H1 (cell line): ENCODE measurements at regions not wholly inside any gene's neighbourhood (a gene's known extent, or its start where the extent isn't known, plus 50 kb on each side); places are given as distances from the start of the nearest gene placed in this dataset.

Source experiments
- CTCF ChIA-PET: fragments of 300-600 bp; sonication (Branson Sonifier 250); formaldehyde crosslinking; loops from one replicate; lab custom pipeline; 2021; ENCODE audit not compliant: partially characterized antibody; lab: Charles Lee
- POLR2A ChIA-PET: fragments of 300-600 bp; sonication (Branson Sonifier 250); formaldehyde crosslinking; loops from one replicate; lab custom pipeline; 2021; ENCODE audit warnings: inconsistent platforms; ENCODE audit not compliant: partially characterized antibody; lab: Charles Lee
- DNase-seq, 2 experiments: peaks; one replicate each; pipeline versions ENCODE4 v3.0.0 to v3.0.0-alpha.2; 2010 to 2022; ENCODE audit warnings: low spot score in 2 of 2, low read depth in 1 of 2, mixed read lengths in 1 of 2
- FAIRE-seq: peaks from 2 replicates; lab custom pipeline; 2011; peaks lifted over from hg19 to GRCh38; lab: Jason Lieb, UNC
- H2AFZ ChIP-seq: 2 replicates; pipeline ENCODE4 v1.8.1; 2012; ENCODE audit warnings: low read length, inconsistent platforms
- H2AK5ac ChIP-seq: 2 replicates; pipeline ENCODE4 v1.6.1; 2013; ENCODE audit warnings: low read depth, low read length
- H2BK120ac ChIP-seq: replicated peaks from 2 replicates; pipeline ENCODE3; 2013; ENCODE audit warnings: low read depth, low read length, inconsistent platforms
- H2BK12ac ChIP-seq: 2 replicates; pipeline ENCODE4 v1.6.1; 2013; ENCODE audit warnings: low read depth, low read length
- H2BK15ac ChIP-seq: 2 replicates; pipeline ENCODE4 v1.6.1; 2013; ENCODE audit warnings: low read length
- H2BK20ac ChIP-seq: 2 replicates; pipeline ENCODE4 v1.6.1; 2013; ENCODE audit warnings: low read length
- H2BK5ac ChIP-seq: 2 replicates; pipeline ENCODE4 v1.6.1; 2013; ENCODE audit warnings: low read depth, low read length
- H3K14ac ChIP-seq: 2 replicates; pipeline ENCODE4 v1.6.1; 2013; ENCODE audit warnings: inconsistent platforms; ENCODE audit not compliant: insufficient read length
- H3K18ac ChIP-seq: 2 replicates; pipeline ENCODE4 v1.6.1; 2013; ENCODE audit warnings: low read length; ENCODE audit errors: extremely low read depth
- H3K23ac ChIP-seq: 2 replicates; pipeline ENCODE4 v1.6.1; 2013; ENCODE audit warnings: inconsistent platforms; ENCODE audit not compliant: insufficient read length
- H3K23me2 ChIP-seq: 2 replicates; pipeline ENCODE4 v1.6.1; 2013; ENCODE audit warnings: low read depth, low read length
- H3K27ac ChIP-seq: 2 replicates; pipeline ENCODE4 v1.6.1; 2011; ENCODE audit warnings: low read depth, low read length, inconsistent platforms
- H3K27me3 ChIP-seq, 4 experiments: replicated peaks in 1 of 4; 1 replicate in 1 of 4; 2 replicates in 3 of 4; pipeline versions ENCODE4 v1.6.1 to v1.8.1; 2011 to 2013; ENCODE audit warnings: low read length in 3 of 4, mild to moderate bottlenecking in 3 of 4, inconsistent platforms in 2 of 4, mixed read lengths in 2 of 4, moderate library complexity in 1 of 4; ENCODE audit not compliant: control insufficient read depth in 3 of 4, insufficient read depth in 3 of 4; ENCODE audit errors: extremely low read depth in 1 of 4
- H3K36me3 ChIP-seq, 4 experiments: 2 replicates each; pipeline versions ENCODE4 v1.6.1 to v1.8.1; 2011 to 2013; ENCODE audit warnings: mild to moderate bottlenecking in 4 of 4, low read length in 3 of 4, moderate library complexity in 2 of 4, control low read depth in 1 of 4, inconsistent platforms in 1 of 4; ENCODE audit not compliant: insufficient read depth in 4 of 4, control insufficient read depth in 2 of 4
- H3K4ac ChIP-seq: replicated peaks from 2 replicates; pipeline ENCODE3; 2013; ENCODE audit warnings: low read length, low read depth, mixed read lengths, inconsistent platforms; ENCODE audit not compliant: insufficient read length
- H3K4me1 ChIP-seq, 4 experiments: replicated peaks in 1 of 4; 1 replicate in 1 of 4; 2 replicates in 3 of 4; pipeline versions ENCODE4 v1.6.1 to v1.8.1; 2011 to 2013; ENCODE audit warnings: low read length in 3 of 4, inconsistent platforms in 2 of 4, mixed read lengths in 1 of 4; ENCODE audit not compliant: insufficient read depth in 4 of 4, control insufficient read depth in 3 of 4
- H3K4me2 ChIP-seq, 2 experiments: 2 replicates each; pipeline versions ENCODE4 v1.6.1 to v1.8.1; 2011 to 2013; ENCODE audit warnings: low read depth in 2 of 2, low read length in 2 of 2, control low read depth in 1 of 2, inconsistent platforms in 1 of 2, mild to moderate bottlenecking in 1 of 2; ENCODE audit not compliant: insufficient read depth in 1 of 2
- H3K4me3 ChIP-seq, 4 experiments: fragments of 200-600, 300-600 bp in 1 of 4; sonication (generic), shearing (Covaris generic), sonication (Bioruptor Twin) in 1 of 4; 2 replicates each; pipeline versions ENCODE4 v1.5.1 to v1.8.1; 2011 to 2016; ENCODE audit warnings: low read length in 4 of 4, low read depth in 3 of 4, control low read depth in 2 of 4, inconsistent platforms in 2 of 4, mild to moderate bottlenecking in 2 of 4, mixed read lengths in 1 of 4, moderate library complexity in 1 of 4; ENCODE audit not compliant: insufficient read depth in 2 of 4; ENCODE audit errors: extremely low read depth in 1 of 4
- H3K56ac ChIP-seq: replicated peaks from 2 replicates; pipeline ENCODE3; 2013; ENCODE audit warnings: low read depth, mild to moderate bottlenecking, mixed read lengths, low read length, inconsistent platforms; ENCODE audit not compliant: insufficient read length
- H3K79me1 ChIP-seq: 2 replicates; pipeline ENCODE4 v1.6.1; 2013; ENCODE audit warnings: low read depth, low read length, control low read depth
- H3K79me2 ChIP-seq, 2 experiments: 2 replicates each; pipeline versions ENCODE4 v1.6.1 to v1.8.1; 2012 to 2013; ENCODE audit warnings: low read length in 2 of 2, mild to moderate bottlenecking in 2 of 2, inconsistent platforms in 1 of 2; ENCODE audit not compliant: insufficient read depth in 2 of 2, control insufficient read depth in 1 of 2
- H3K9ac ChIP-seq, 4 experiments: replicated peaks in 1 of 4; 1 replicate in 1 of 4; 2 replicates in 3 of 4; pipeline versions ENCODE4 v1.6.1 to v1.8.1; 2011 to 2013; ENCODE audit warnings: low read depth in 3 of 4, low read length in 3 of 4, control low read depth in 2 of 4, mild to moderate bottlenecking in 2 of 4, moderate library complexity in 2 of 4, inconsistent platforms in 1 of 4; ENCODE audit errors: extremely low read depth in 1 of 4
- H3K9me3 ChIP-seq, 2 experiments: 2 replicates each; pipeline versions ENCODE4 v1.6.1 to v1.8.1; 2012 to 2013; ENCODE audit warnings: mild to moderate bottlenecking in 2 of 2, moderate library complexity in 2 of 2, control low read depth in 1 of 2, inconsistent platforms in 1 of 2, low read depth in 1 of 2, low read length in 1 of 2, mixed read lengths in 1 of 2; ENCODE audit not compliant: insufficient read depth in 2 of 2
- H4K20me1 ChIP-seq, 2 experiments: replicated peaks in 1 of 2; 2 replicates each; pipeline versions ENCODE3 to v1.8.1; 2011 to 2013; ENCODE audit warnings: inconsistent platforms in 2 of 2, low read length in 2 of 2, mild to moderate bottlenecking in 1 of 2; ENCODE audit not compliant: insufficient read depth in 2 of 2, control insufficient read depth in 1 of 2
- H4K5ac ChIP-seq: 2 replicates; pipeline ENCODE4 v1.6.1; 2013; ENCODE audit warnings: low read length, low read depth, mixed read lengths, inconsistent platforms; ENCODE audit not compliant: insufficient read length
- H4K8ac ChIP-seq: 2 replicates; pipeline ENCODE4 v1.8.0; 2013; ENCODE audit warnings: mild to moderate bottlenecking, moderate library complexity, low read length, inconsistent platforms; ENCODE audit not compliant: insufficient read depth; ENCODE audit errors: extremely low read depth
- H4K91ac ChIP-seq: replicated peaks from 2 replicates; pipeline ENCODE3; 2013; ENCODE audit warnings: low read length, mixed read lengths, inconsistent platforms; ENCODE audit not compliant: insufficient read length
- ATF3 ChIP-seq: IDR thresholded peaks from 2 replicates; pipeline ENCODE4 v1.6.1; 2011; ENCODE audit warnings: low read depth, mild to moderate bottlenecking, low read length; ENCODE audit not compliant: insufficient read depth
- EGR1 ChIP-seq: IDR thresholded peaks from 2 replicates; pipeline ENCODE4 v1.6.1; 2011; ENCODE audit warnings: low read depth, low read length, borderline replicate concordance
- FOSL1 ChIP-seq: IDR thresholded peaks from 2 replicates; pipeline ENCODE4 v1.6.1; 2011; ENCODE audit warnings: mild to moderate bottlenecking, low read depth, low read length, moderate library complexity; ENCODE audit not compliant: insufficient read depth
- GTF2F1 ChIP-seq: IDR thresholded peaks from 2 replicates; pipeline ENCODE4 v1.6.1; 2012; ENCODE audit warnings: low read depth, low read length, improper control_type of control experiment, borderline replicate concordance
- KDM1A ChIP-seq: fragments of 200-600, 300-600 bp; sonication (generic); IDR thresholded peaks from 2 replicates; pipeline ENCODE4 v1.7.1; 2016; ENCODE audit warnings: mild to moderate bottlenecking, low read length, borderline replicate concordance
- MAFK ChIP-seq: IDR thresholded peaks from 2 replicates; pipeline ENCODE4 v1.6.1; 2012; ENCODE audit warnings: low read depth, mild to moderate bottlenecking, improper control_type of control experiment, low read length
- POU5F1 ChIP-seq: IDR thresholded peaks from 2 replicates; pipeline ENCODE4 v1.6.1; 2011; ENCODE audit warnings: low read depth, mild to moderate bottlenecking, low read length, moderate library complexity
- RBBP5 ChIP-seq: IDR thresholded peaks from 2 replicates; pipeline ENCODE4 v1.7.1; 2012; ENCODE audit warnings: low read depth, mild to moderate bottlenecking, inconsistent platforms, low read length, moderate library complexity, borderline replicate concordance
- RFX5 ChIP-seq: IDR thresholded peaks from 2 replicates; pipeline ENCODE4 v1.6.1; 2011; ENCODE audit warnings: low read depth, low read length, improper control_type of control experiment, borderline replicate concordance
- SAP30 ChIP-seq: fragments of 300-600 bp; sonication (generic); IDR thresholded peaks from 2 replicates; pipeline ENCODE4 v1.7.1; 2012; ENCODE audit warnings: low read length, moderate library complexity, mild to moderate bottlenecking, inconsistent platforms; ENCODE audit not compliant: insufficient read depth, insufficient replicate concordance
- SIN3A ChIP-seq, 2 experiments: IDR thresholded peaks in 1 of 2; conservative IDR thresholded peaks in 1 of 2; 2 replicates each; pipeline ENCODE4 v1.6.1; 2011 to 2012; ENCODE audit warnings: low read length in 2 of 2, improper control_type of control experiment in 1 of 2, low read depth in 1 of 2, mild to moderate bottlenecking in 1 of 2
- SP4 ChIP-seq: IDR thresholded peaks from 2 replicates; pipeline ENCODE4 v1.6.1; 2012; ENCODE audit warnings: low read length, inconsistent platforms
- SUZ12 ChIP-seq: fragments of 200-600 bp; sonication (generic); IDR thresholded peaks from 2 replicates; pipeline ENCODE4 v1.6.1; 2012; ENCODE audit warnings: mild to moderate bottlenecking, inconsistent platforms, low read length, moderate library complexity, mixed read lengths
- TCF12 ChIP-seq: IDR thresholded peaks from 2 replicates; pipeline ENCODE4 v1.6.1; 2011; ENCODE audit warnings: low read depth, mild to moderate bottlenecking, low read length
- WGBS, 2 experiments: shearing (Covaris generic) in 1 of 2; methylation state at CpG; one replicate each; pipeline versions ENCODE4 v1.1.6 to v1.1.7; 2013 to 2015; ENCODE audit warnings: low lambda C conversion rate in 2 of 2, mixed read lengths in 2 of 2, inconsistent platforms in 1 of 2, low coverage in 1 of 2, missing lambda C conversion rate in 1 of 2; ENCODE audit not compliant: insufficient replicate concordance in 2 of 2, insufficient coverage in 1 of 2, insufficient read length in 1 of 2; ENCODE audit errors: extremely low coverage in 1 of 2, missing lambda C conversion rate in 1 of 2; 5-methylcytosine and 5-hydroxymethylcytosine counted together

DNA sequence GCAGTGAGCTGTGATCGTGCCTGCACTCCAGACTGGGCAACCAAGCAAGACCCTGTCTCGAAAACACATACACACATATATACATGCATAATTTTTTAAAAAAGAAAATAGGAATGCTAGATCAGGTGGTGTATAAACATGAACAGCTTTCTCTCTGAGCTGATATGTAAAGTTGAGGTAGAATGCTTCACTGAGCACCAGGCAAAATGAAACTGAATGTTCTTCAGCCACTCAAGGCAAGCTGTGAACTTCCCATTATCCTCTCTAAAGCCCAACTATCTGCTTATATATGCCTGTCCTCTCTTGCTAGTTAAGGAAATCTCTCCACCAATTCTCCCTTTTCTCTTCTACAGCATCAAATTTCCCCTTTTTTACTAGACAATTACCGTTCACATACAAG, 93.0 kb downstream of the NUF2 start:
- Histone ChIP-seq H3K14ac (no peak overlapping the region), H3K4ac (no peak overlapping the region), H3K18ac (no peak overlapping the region), H2BK5ac (no peak overlapping the region), H3K4me1 (peaks cover 2 to 9% (median 5%) of the 10 kb centered on the region in 4 experiments; a peak in 4 of 7 replicates), H2BK20ac (no peak overlapping the region), H3K9ac (no peak overlapping the region), H2BK12ac (no peak overlapping the region), H3K56ac (no peak overlapping the region), H3K9me3 (0 out of 4 replicates have a peak, but pooled peaks cover 0 to 2% of the 10 kb centered on the region in 2 experiments), H3K23ac (no peak overlapping the region), H3K36me3 (no peaks in the 10 kb centered on the region), H4K8ac (no peak overlapping the region), H2AK5ac (no peak overlapping the region), H4K91ac (no peak overlapping the region), H3K4me3 (no peak overlapping the region), H2BK15ac (no peak overlapping the region), H3K79me2 (no peaks in the 10 kb centered on the region), H4K20me1 (no peaks in the 10 kb centered on the region), H3K27ac (no peak overlapping the region), H2BK120ac (no peak overlapping the region), H4K5ac (no peak overlapping the region), H3K79me1 (no peaks in the 10 kb centered on the region), H3K27me3 (no peaks in the 10 kb centered on the region), H2AFZ (no peak overlapping the region), H3K4me2 (no peak overlapping the region), H3K23me2 (no peaks in the 10 kb centered on the region)
- no peak for FAIRE-seq
- ChIA-PET CTCF (interaction anchor here (1.0 to 1.6 kb wide), 3 partner anchors 9 to 1658 kb away, joined by 3 to 5 read pairs (median 3); no protein-coding TSS in a partner anchor), POLR2A (no interaction called here)
- WGBS, 2 experiments = 91% methylated on average over 3 of the region's 3 CpGs; no CpG with 5 or more reads in 1 of the 2 experiments
- no peak for DNase-seq
- TF ChIP-seq KDM1A = no peak
- no peak for TF ChIP-seq RBBP5
- no peak for TF ChIP-seq SP4
- no peak for TF ChIP-seq RFX5
- TF ChIP-seq SIN3A (conservative IDR thresholded peaks at IDR 0.05 in 1 of 2, IDR thresholded peaks at IDR 0.05 in 1 of 2; ENCODE audit: low read depth in 1 of 2, low read length in 2 of 2) = no peak
- no peak for TF ChIP-seq MAFK
- no peak for TF ChIP-seq TCF12
- TF ChIP-seq GTF2F1 = no peak
- no peak for TF ChIP-seq FOSL1
- TF ChIP-seq SUZ12 = no peak
- TF ChIP-seq SAP30 = no peak
- no peak for TF ChIP-seq ATF3
- no peak for TF ChIP-seq POU5F1
- TF ChIP-seq EGR1 = no peak
